Anterior cingulate cortex (tissue), 58 donors: ENCODE measurements at regions not wholly inside any gene's neighbourhood (a gene's known extent, or its start where the extent isn't known, plus 50 kb on each side); places are given as distances from the start of the nearest gene placed in this dataset.
"Not testable (repeated sequence)": the region's sequence is repeated elsewhere in the genome, so short reads cannot be mapped to it uniquely, and the experiment has no call there.

Experiments used
- DNase-seq, 58 donors: peaks; one replicate each; lab custom pipeline; 2025; lab: John Stamatoyannopoulos, UW

GRCh38 chr18:38539371-38539770 is 973.8 kb upstream of the CELF4 start:
- no peak for DNase-seq

DNA sequence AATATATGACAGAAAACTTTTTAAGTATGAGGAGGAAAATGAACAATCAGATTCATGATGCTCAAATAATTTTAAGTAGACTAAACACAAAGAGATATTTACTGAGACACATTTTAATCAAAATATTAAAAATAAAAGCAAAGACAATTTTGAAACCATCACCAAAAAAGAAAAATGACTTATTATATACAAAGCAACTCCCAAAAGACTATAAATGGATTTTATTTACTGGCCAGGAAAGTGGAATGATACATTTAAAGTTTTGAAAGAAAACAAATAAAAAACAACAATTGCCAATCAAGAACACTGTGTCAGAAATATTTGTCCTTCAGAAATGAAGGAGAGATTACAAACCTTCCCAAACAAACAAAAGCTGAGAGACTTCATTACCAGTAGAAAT is 968.5 kb upstream of the CELF4 start:
- no peak for DNase-seq

- DNase-seq, result no peak
Observed at GRCh38 chr18:38526922-38527321, 961.3 kb upstream of the CELF4 start.

GRCh38 chr18:38525039-38525438 is 959.4 kb upstream of the CELF4 start:
- DNase-seq, result no peak

DNA sequence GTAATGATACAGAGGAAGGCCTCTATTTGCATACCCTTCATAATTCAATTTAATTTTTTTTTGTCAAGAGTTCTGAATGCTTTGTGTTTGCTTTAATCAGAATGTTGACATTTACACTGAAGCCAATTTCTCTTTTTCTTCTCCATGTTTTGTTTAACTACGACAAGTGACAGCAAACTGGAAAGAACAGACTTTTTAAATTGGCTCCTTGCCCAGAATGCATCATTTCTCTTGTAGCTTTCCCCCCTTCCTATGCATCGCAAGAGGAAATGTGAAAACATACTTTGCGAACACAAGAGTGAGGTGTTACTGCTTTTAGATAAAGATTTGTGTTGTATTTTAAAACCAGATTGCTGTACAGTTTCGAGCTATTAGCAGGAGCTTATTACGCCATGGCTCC is 955.2 kb upstream of the CELF4 start:
- DNase-seq, result no peak

- no peak for DNase-seq
Observed at GRCh38 chr18:38502539-38502938, 936.9 kb upstream of the CELF4 start.

GRCh38 chr18:38497266-38497665 is 931.7 kb upstream of the CELF4 start:
- DNase-seq, result no peak

DNA sequence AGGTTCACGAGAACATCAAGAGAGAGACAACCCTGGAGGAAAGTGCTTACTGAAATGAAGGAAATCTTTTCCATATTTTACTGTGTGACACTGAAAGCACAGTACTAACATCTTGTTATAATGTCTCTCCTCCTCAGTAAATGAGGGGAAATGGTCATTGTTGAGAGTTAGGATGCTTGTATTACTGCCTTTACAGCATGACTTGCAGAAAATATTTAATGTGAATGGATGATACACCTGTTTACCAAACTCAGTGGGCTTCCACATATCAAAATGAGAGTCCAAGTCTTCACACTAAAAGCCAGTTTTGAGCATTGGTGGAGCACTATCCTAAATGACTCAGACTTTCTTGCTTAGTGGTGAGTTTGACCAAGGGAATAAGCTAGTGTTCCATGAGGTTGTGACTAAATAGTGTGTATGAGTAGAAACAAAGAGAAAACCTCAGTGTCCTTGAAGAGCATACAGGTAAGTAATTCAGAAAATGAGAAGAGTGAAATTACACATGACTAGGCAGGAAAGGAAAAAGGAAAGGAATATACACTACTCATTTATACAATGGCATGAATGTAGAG is 930.7 kb upstream of the CELF4 start:
- DNase-seq, result no peak

DNA sequence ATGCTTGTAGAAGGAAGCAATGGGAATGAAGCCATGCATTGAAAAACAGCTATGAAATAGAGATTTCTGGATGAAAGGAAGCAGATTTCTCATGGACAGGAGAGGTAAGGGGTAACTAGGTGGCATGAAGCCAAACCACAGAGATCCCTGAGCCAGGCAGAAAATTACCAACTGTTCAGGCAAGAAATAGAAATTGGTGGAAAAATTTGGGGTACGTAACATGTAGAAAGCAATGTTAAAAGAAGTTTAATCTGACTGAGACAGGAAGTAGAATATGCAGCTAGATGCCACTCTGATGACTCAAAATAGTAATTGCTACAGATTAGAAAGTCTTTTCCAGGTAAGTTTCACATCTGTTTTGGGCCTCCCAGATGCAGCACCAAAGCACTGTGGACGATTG is 928.5 kb upstream of the CELF4 start:
- DNase-seq, result no peak

- DNase-seq, result no peak
Observed at GRCh38 chr18:38491195-38491594, 925.6 kb upstream of the CELF4 start.

GRCh38 chr18:38489721-38490120 is 924.1 kb upstream of the CELF4 start:
- DNase-seq, result not testable (repeated sequence)

GRCh38 chr18:38487521-38487920 is 921.9 kb upstream of the CELF4 start:
- DNase-seq, result no peak

DNA sequence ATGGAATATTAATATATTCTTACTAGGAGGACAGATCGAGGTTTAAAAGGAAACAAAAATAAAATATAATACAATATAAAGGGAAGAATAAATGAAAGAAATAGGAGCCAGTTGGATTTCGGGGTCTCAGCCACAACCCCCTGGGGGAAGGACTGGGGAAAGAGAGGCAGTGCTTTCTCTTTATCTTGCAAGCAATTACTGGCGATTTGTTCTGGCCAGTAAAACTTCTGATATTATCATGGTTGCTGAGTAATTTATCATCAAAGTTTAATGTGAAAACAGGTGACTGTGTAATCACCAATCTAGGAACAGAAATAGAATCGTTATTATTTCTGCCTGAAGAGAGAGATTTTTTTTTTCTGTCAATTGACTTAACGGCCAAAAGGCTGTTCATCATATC is 917.7 kb upstream of the CELF4 start:
- DNase-seq, result no peak

DNA sequence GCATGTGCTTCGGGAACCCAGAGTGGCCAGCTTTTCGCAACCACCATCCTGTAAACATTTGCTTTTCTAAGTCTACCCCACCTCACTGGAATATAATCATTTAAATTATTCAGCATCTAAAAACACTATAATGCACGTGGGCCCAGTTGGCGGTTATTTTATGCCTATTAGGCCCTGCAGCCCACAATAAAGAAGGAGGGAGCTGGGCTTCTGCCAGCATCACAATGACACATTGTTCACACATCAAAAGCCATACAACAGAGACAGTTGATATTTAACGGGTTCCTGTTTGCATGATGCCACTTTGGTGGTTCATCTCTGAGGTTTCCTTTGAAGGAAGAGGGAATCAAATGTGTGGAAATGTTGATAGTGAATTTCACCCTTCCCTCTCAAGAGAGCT is 916.0 kb upstream of the CELF4 start:
- peak in 23 of 58 donors; percentile 0 to 59 (median 18) for DNase-seq

DNA sequence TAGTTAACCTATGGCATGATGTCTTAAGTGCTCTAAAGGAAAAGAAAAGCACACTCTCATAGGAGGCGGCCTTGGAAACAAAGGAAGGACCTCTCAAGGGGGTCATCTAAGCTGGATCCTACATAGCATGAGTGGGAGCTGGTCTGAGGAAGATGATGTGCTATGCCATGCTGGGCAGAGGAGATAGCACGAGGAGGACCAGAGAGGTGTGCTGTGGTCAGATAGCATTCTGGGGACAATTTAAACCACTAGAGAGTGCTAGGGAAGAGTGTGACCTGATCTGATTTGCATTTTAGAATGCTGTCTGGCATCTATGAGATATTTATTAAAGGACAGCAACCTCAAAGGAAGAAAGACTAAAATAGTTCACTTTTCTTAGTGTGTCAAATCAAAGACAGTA is 910.1 kb upstream of the CELF4 start:
- no peak for DNase-seq

DNA sequence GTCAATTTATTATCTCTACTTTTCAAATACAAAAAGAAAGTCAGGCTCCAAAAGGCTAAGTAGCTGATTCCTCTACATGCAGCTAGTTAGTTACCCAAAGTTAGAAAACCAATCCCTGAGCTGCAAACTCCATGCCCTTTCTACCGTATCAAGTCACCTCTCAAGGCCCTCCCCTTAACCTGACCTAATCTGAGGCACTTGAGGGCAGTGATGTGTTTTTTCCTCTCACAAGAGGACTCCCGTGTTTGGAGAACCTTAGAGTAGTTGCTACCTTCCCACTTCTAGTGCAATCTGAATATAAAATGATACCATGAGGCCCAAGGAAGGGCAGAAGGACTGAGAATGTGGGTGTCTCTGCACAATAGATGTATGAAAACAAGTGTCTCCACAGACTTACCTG is 907.9 kb upstream of the CELF4 start:
- DNase-seq, result no peak

GRCh38 chr18:38470421-38470820 is 904.8 kb upstream of the CELF4 start:
- DNase-seq, result no peak

GRCh38 chr18:38466426-38466825 is 900.8 kb upstream of the CELF4 start:
- no peak for DNase-seq

DNA sequence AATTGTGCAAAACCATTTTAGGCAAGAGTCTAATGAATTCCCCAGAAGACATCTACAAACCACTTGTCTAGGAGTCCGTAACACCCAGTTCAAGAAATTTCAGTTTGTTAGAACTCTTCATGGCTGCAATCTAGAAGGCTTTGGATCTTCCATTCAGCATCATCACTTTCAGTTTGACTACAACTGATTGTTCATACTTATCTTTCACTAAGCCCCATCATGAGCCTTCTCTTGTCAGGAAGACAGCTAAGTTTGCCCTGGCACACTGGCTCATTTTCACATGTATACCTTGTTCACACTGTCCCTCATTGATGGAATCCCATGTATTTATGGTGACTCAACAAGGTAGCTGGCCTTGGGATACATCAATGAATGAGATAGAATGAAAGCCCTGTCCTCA is 898.4 kb upstream of the CELF4 start:
- DNase-seq, result no peak

GRCh38 chr18:38460657-38461056 is 895.1 kb upstream of the CELF4 start:
- DNase-seq, result no peak

GRCh38 chr18:38459131-38459994 is 893.8 kb upstream of the CELF4 start:
- DNase-seq, result peak in 12 of 58 donors; percentile 0 to 16 (median 2)

- no peak for DNase-seq
Observed at GRCh38 chr18:38458698-38459097, 893.1 kb upstream of the CELF4 start.
